Hepatocyte (in vitro differentiated cells): ENCODE measurements at regions not wholly inside any gene's neighbourhood (a gene's known extent, or its start where the extent isn't known, plus 50 kb on each side); places are given as distances from the start of the nearest gene placed in this dataset.

Source experiments
- DNase-seq: peaks from one replicate; pipeline ENCODE4 v3.0.0-alpha.2; 2016; ENCODE audit warnings: low spot score
- H2AFZ ChIP-seq: fragments of 200-600 bp; sonication (generic); 2 replicates; pipeline ENCODE4 v1.6.0; 2016; ENCODE audit warnings: antibody characterized with exemption, mild to moderate bottlenecking
- H3K27ac ChIP-seq: fragments of 200-600 bp; sonication (generic); 2 replicates; pipeline ENCODE4 v1.5.1; 2016; ENCODE audit warnings: mild to moderate bottlenecking
- H3K27me3 ChIP-seq: fragments of 200-600 bp; sonication (generic); 2 replicates; pipeline ENCODE4 v1.6.1; 2016
- H3K36me3 ChIP-seq: fragments of 200-600 bp; sonication (generic); replicated peaks from 2 replicates; pipeline ENCODE4 v1.5.1; 2016; ENCODE audit warnings: low read depth; ENCODE audit not compliant: insufficient read depth
- H3K4me1 ChIP-seq: fragments of 200-600 bp; sonication (generic); 2 replicates; pipeline ENCODE4 v1.5.1; 2016; ENCODE audit warnings: mild to moderate bottlenecking, moderate library complexity; ENCODE audit not compliant: insufficient read depth
- H3K4me2 ChIP-seq: fragments of 200-600 bp; sonication (generic); 2 replicates; pipeline ENCODE4 v1.6.0; 2016
- H3K4me3 ChIP-seq: fragments of 200-600 bp; sonication (generic); 2 replicates; pipeline ENCODE4 v1.5.1; 2016; ENCODE audit warnings: mild to moderate bottlenecking
- H3K79me2 ChIP-seq: fragments of 200-600 bp; sonication (generic); 2 replicates; pipeline ENCODE4 v1.6.0; 2017; ENCODE audit warnings: mild to moderate bottlenecking
- H3K9me2 ChIP-seq: fragments of 200-600 bp; sonication (generic); replicated peaks from 2 replicates; pipeline ENCODE4 v1.6.0; 2017; ENCODE audit warnings: mild to moderate bottlenecking; ENCODE audit not compliant: insufficient read depth
- H3K9me3 ChIP-seq: fragments of 200-600 bp; sonication (generic); 2 replicates; pipeline ENCODE4 v1.5.1; 2016; ENCODE audit warnings: low read depth, mild to moderate bottlenecking
- H4K20me1 ChIP-seq: fragments of 200-600 bp; sonication (generic); 2 replicates; pipeline ENCODE4 v1.6.0; 2016; ENCODE audit warnings: mild to moderate bottlenecking; ENCODE audit not compliant: insufficient read depth, poor library complexity, severe bottlenecking
- EZH2 ChIP-seq: fragments of 200-600 bp; sonication (generic); IDR thresholded peaks from 2 replicates; pipeline ENCODE4 v1.6.1; 2016; ENCODE audit warnings: antibody characterized with exemption, mild to moderate bottlenecking, borderline replicate concordance
- EZH2phosphoT487 ChIP-seq: fragments of 200-600 bp; sonication (generic); IDR thresholded peaks from one replicate; pipeline ENCODE4 v1.6.1; 2018; ENCODE audit warnings: antibody characterized with exemption, mild to moderate bottlenecking, low read depth, moderate library complexity; ENCODE audit not compliant: unreplicated experiment, severe bottlenecking
- WGBS: methylation state at CpG from one replicate; pipeline ENCODE4 v1.1.6; 2016; ENCODE audit warnings: low lambda C conversion rate; ENCODE audit errors: missing lambda C conversion rate; 5-methylcytosine and 5-hydroxymethylcytosine counted together
- TF ChIP-seq, protein P1 (sequence below): fragments of 200-600 bp; sonication (generic); IDR thresholded peaks from 2 replicates; pipeline ENCODE4 v1.5.1; 2016; ENCODE audit warnings: antibody characterized with exemption, mild to moderate bottlenecking; ENCODE audit not compliant: poor library complexity

DNA sequence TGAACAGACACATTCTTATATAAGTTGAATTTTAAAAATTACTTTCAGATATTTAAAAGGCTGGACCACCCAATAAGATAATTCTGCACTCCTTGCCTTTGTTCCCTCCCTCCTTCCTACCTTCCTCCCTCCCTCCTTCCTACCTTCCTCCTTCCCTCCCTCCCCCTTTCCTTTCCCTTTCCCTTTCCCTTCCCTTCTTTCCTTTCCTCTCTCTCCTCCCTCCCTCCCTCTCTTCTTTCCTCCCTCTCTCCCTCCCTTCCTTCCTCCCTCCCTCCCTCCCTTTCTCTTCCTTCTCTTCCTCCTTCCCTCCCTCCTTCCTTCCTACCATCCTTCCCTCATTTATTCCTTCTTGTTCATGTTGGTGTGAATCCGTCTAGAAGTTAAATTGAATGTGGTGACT lies 93.0 kb downstream of the ATP6V1G3 start:
- no peaks in the 10 kb centered on the region for H4K20me1 ChIP-seq
- no peaks in the 10 kb centered on the region for H3K36me3 ChIP-seq
- H3K27me3 ChIP-seq: no peaks in the 10 kb centered on the region
- no peaks in the 10 kb centered on the region for H3K9me2 ChIP-seq
- 85% methylated on average over 1 of the region's 1 CpG for WGBS
- DNase-seq: no peak
- no peaks in the 10 kb centered on the region for H3K4me1 ChIP-seq
- no peak overlapping the region for H2AFZ ChIP-seq
- no peak overlapping the region for H3K4me2 ChIP-seq
- no peak overlapping the region for H3K27ac ChIP-seq
- H3K4me3 ChIP-seq: no peak overlapping the region
- no peaks in the 10 kb centered on the region for H3K9me3 ChIP-seq
- H3K79me2 ChIP-seq: no peaks in the 10 kb centered on the region
- TF ChIP-seq, protein P1, sequence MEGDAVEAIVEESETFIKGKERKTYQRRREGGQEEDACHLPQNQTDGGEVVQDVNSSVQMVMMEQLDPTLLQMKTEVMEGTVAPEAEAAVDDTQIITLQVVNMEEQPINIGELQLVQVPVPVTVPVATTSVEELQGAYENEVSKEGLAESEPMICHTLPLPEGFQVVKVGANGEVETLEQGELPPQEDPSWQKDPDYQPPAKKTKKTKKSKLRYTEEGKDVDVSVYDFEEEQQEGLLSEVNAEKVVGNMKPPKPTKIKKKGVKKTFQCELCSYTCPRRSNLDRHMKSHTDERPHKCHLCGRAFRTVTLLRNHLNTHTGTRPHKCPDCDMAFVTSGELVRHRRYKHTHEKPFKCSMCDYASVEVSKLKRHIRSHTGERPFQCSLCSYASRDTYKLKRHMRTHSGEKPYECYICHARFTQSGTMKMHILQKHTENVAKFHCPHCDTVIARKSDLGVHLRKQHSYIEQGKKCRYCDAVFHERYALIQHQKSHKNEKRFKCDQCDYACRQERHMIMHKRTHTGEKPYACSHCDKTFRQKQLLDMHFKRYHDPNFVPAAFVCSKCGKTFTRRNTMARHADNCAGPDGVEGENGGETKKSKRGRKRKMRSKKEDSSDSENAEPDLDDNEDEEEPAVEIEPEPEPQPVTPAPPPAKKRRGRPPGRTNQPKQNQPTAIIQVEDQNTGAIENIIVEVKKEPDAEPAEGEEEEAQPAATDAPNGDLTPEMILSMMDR: no peak
- TF ChIP-seq EZH2: no peak
- TF ChIP-seq EZH2phosphoT487: no peak

DNA sequence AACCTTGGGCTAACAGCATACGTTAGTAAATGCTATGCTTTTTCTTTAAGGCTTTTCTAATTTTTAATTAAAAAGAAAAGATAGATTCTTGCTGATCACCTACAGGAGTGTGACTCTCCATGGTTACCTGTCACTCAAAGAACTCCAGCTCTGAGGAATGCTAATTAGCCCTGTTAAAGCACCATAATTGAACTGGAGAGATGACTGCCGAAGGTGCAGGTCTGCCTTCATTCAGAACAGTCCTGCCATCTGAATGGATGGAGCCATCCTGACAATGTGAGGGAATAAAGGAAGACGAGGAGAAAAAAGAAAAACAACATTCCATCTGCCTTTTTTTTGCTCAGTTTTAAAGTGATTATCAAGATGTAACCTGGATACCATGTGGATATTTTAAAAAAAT lies 94.6 kb downstream of the ATP6V1G3 start:
- Histone ChIP-seq H3K36me3 (no peaks in the 10 kb centered on the region), H3K4me1 (no peaks in the 10 kb centered on the region), H3K4me2 (no peak overlapping the region), H3K4me3 (no peak overlapping the region), H3K27me3 (no peaks in the 10 kb centered on the region), H3K9me3 (no peaks in the 10 kb centered on the region), H3K79me2 (no peaks in the 10 kb centered on the region), H3K27ac (no peak overlapping the region), H3K9me2 (no peaks in the 10 kb centered on the region), H2AFZ (no peak overlapping the region), H4K20me1 (no peaks in the 10 kb centered on the region)
- 76% methylated on average over 3 of the region's 3 CpGs for WGBS
- no peak for TF ChIP-seq EZH2
- no peak for DNase-seq

DNA sequence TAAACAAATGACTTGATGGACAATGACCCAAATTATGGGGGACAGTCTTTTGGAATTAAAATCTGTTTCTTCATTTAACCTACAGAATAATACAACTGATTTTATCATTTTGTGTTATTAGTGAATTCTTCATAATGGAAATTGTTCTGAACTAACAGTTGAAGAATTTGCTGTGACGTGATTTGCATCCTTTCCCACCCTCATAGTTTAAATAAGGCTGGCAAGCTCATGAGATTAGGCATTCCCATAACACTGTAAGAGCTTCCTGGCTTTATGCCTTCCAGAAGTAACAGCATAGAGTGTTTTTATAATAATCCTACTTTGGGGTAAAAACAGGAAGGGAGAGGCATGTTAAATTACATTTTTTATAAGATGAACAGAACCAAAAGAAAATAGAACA lies 95.7 kb downstream of the ATP6V1G3 start:
- no peaks in the 10 kb centered on the region for H3K9me2 ChIP-seq
- H3K79me2 ChIP-seq: no peaks in the 10 kb centered on the region
- no peaks in the 10 kb centered on the region for H3K27me3 ChIP-seq
- no peak overlapping the region for H3K4me2 ChIP-seq
- H3K27ac ChIP-seq: no peak overlapping the region
- no peak overlapping the region for H3K4me3 ChIP-seq
- H3K4me1 ChIP-seq: no peaks in the 10 kb centered on the region
- no peaks in the 10 kb centered on the region for H3K9me3 ChIP-seq
- H2AFZ ChIP-seq: no peak overlapping the region
- no peaks in the 10 kb centered on the region for H4K20me1 ChIP-seq
- 73% methylated on average over 1 of the region's 1 CpG for WGBS
- no peaks in the 10 kb centered on the region for H3K36me3 ChIP-seq
- no peak for DNase-seq
- TF ChIP-seq, protein P1: no peak
- no peak for TF ChIP-seq EZH2
- TF ChIP-seq EZH2phosphoT487: no peak

DNA sequence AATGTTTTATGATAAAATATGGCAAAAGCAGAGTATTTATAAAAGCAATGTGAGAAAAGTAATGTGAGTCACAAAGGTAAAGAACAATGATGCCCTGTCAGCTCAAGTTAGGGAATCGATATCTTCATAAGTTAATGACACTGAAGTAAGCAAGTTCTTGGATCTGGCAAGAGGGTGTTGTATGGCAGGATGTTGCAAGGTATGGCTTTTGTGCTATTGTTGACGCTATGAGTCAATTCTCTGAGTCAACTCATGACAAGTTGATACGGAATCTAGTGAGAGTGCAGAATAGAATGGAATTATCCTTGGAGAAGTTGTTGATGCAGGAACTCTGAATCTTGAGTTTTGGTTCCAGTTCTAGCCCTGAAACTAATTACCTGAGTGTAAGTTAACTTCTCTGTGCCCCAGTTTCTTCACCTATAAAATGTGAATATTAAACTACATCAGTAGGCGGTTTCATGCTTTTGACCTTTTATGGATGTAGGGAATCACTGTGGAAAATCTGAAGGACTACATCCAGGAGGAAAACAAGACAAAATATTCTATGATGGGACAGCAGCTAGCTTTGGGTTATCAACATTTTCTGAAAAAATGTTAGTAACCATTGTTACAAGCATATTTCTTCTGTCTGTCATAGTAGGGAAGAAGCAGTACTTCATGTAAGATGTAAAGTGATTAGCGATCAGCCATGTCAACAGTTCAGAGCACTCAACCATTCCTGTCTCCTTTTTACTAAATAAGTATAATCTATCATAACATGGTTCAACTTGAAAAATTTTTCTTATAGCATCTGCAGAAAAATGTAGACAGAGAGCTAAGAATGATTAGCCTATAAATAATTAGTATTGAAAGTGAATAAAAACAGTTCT lies 96.9 kb downstream of the ATP6V1G3 start:
- no peak overlapping the region for H2AFZ ChIP-seq
- TF ChIP-seq EZH2 (no peak), EZH2phosphoT487 (no peak)
- TF ChIP-seq, protein P1: no peak
- H3K4me1 ChIP-seq: no peaks in the 10 kb centered on the region
- H3K27me3 ChIP-seq: no peaks in the 10 kb centered on the region
- no peaks in the 10 kb centered on the region for H3K9me2 ChIP-seq
- H3K4me3 ChIP-seq: no peak overlapping the region
- no peaks in the 10 kb centered on the region for H4K20me1 ChIP-seq
- 86% methylated on average over 5 of the region's 5 CpGs for WGBS
- H3K27ac ChIP-seq: no peak overlapping the region
- H3K9me3 ChIP-seq: no peaks in the 10 kb centered on the region
- peak; percentile 26 for DNase-seq
- no peak overlapping the region for H3K4me2 ChIP-seq
- no peaks in the 10 kb centered on the region for H3K79me2 ChIP-seq
- no peaks in the 10 kb centered on the region for H3K36me3 ChIP-seq
